HEK293 (cell line): ENCODE measurements at regions not wholly inside any gene's neighbourhood (a gene's known extent, or its start where the extent isn't known, plus 50 kb on each side); places are given as distances from the start of the nearest gene placed in this dataset.

Experiments
- CTCF ChIP-seq: fragments of 450-650 bp; formaldehyde crosslinking; IDR thresholded peaks from 2 replicates; pipeline ENCODE4 v1.5.1; 2016; ENCODE audit warnings: missing biosample characterization, missing genetic modification characterization
- MEIS1 ChIP-seq: sonication (generic); formaldehyde crosslinking; IDR thresholded peaks from 2 replicates; pipeline ENCODE4 v1.8.1; 2022; ENCODE audit warnings: missing genetic modification reagents, mild to moderate bottlenecking, borderline replicate concordance
- REPIN1 ChIP-seq: fragments of 450-650 bp; formaldehyde crosslinking; IDR thresholded peaks from 2 replicates; pipeline ENCODE4 v1.5.1; 2017; ENCODE audit warnings: missing biosample characterization, missing genetic modification characterization, low read depth
- YY1 ChIP-seq: fragments of 450-650 bp; formaldehyde crosslinking; IDR thresholded peaks from 2 replicates; pipeline ENCODE4 v1.5.1; 2018; ENCODE audit warnings: missing biosample characterization, missing genetic modification characterization
- ZNF138 ChIP-seq: fragments of 450-650 bp; formaldehyde crosslinking; IDR thresholded peaks from 2 replicates; pipeline ENCODE4 v1.5.1; 2016; ENCODE audit warnings: missing biosample characterization, missing genetic modification characterization, borderline replicate concordance
- ZNF19 ChIP-seq: fragments of 450-650 bp; formaldehyde crosslinking; IDR thresholded peaks from 2 replicates; pipeline ENCODE4; 2016; ENCODE audit warnings: missing biosample characterization, missing genetic modification characterization, low read depth
- ZNF24 ChIP-seq: fragments of 450-650 bp; formaldehyde crosslinking; IDR thresholded peaks from 2 replicates; pipeline ENCODE4 v1.5.1; 2016; ENCODE audit warnings: missing biosample characterization, missing genetic modification characterization
- ZNF324 ChIP-seq: fragments of 450-650 bp; formaldehyde crosslinking; IDR thresholded peaks from 2 replicates; pipeline ENCODE4 v1.5.1; 2016; ENCODE audit warnings: missing biosample characterization, missing genetic modification characterization
- ZNF335 ChIP-seq: fragments of 450-650 bp; formaldehyde crosslinking; conservative IDR thresholded peaks from 2 replicates; pipeline ENCODE4 v1.5.1; 2016; ENCODE audit warnings: missing biosample characterization, missing genetic modification characterization
- ZNF777 ChIP-seq: fragments of 450-650 bp; formaldehyde crosslinking; IDR thresholded peaks from 2 replicates; pipeline ENCODE4 v1.5.1; 2017; ENCODE audit warnings: missing biosample characterization, missing genetic modification characterization, borderline replicate concordance
- TF ChIP-seq, protein P1 (sequence below): fragments of 450-650 bp; formaldehyde crosslinking; IDR thresholded peaks from 2 replicates; pipeline ENCODE4 v1.5.1; 2016; ENCODE audit warnings: missing biosample characterization, missing genetic modification characterization

GRCh38 chr10:9939716-9940115 lies 1078.0 kb upstream of the CELF2 start:
- TF ChIP-seq ZNF777 (tag by site-specific recombination) (no peak), CTCF (tag by site-specific recombination) (no peak), ZNF138 (tag by site-specific recombination) (no peak), ZNF335 (tag by site-specific recombination) (no peak), MEIS1 (CRISPR knock-in tag) (no peak), ZNF324 (tag by site-specific recombination) (no peak), ZNF24 (tag by site-specific recombination) (no peak), ZNF19 (tag by site-specific recombination) (no peak), REPIN1 (no peak), YY1 (tag by site-specific recombination) (no peak)
- TF ChIP-seq, protein P1, sequence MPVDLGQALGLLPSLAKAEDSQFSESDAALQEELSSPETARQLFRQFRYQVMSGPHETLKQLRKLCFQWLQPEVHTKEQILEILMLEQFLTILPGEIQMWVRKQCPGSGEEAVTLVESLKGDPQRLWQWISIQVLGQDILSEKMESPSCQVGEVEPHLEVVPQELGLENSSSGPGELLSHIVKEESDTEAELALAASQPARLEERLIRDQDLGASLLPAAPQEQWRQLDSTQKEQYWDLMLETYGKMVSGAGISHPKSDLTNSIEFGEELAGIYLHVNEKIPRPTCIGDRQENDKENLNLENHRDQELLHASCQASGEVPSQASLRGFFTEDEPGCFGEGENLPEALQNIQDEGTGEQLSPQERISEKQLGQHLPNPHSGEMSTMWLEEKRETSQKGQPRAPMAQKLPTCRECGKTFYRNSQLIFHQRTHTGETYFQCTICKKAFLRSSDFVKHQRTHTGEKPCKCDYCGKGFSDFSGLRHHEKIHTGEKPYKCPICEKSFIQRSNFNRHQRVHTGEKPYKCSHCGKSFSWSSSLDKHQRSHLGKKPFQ (tag by site-specific recombination), result no peak
